PC-9 (cell line): ENCODE measurements at regions not wholly inside any gene's neighbourhood (a gene's known extent, or its start where the extent isn't known, plus 50 kb on each side); places are given as distances from the start of the nearest gene placed in this dataset.

Source experiments
- BruUV-seq: library from RNA; stranded (reverse); fragments of 400-500 nt; replicated peaks from 2 replicates; lab custom pipeline; 2021; lab: Mats Ljungman, UMichigan
- CTCF ChIA-PET: fragments of 300-600 bp; sonication (Branson Sonifier 250); formaldehyde crosslinking; loops from one replicate; lab custom pipeline; 2022; ENCODE audit warnings: antibody characterized with exemption; lab: Charles Lee
- POLR2A ChIA-PET: fragments of 300-600 bp; sonication (Branson Sonifier 250); formaldehyde crosslinking; loops from one replicate; lab custom pipeline; 2022; ENCODE audit warnings: antibody characterized with exemption; ENCODE audit not compliant: unreplicated experiment; lab: Charles Lee
- DNase-seq, 2 experiments: peaks; one replicate each; pipeline versions ENCODE4 v3.0.0 to v3.0.0-alpha.2; 2015 to 2022; ENCODE audit warnings: mixed read lengths in 1 of 2
- H2AFZ ChIP-seq: fragments of 200-600 bp; sonication (generic); 2 replicates; pipeline ENCODE4 v1.8.1; 2017; ENCODE audit warnings: antibody characterized with exemption
- H3F3A ChIP-seq: fragments of 200-600 bp; sonication (generic); 2 replicates; pipeline ENCODE4 v1.8.1; 2017; ENCODE audit warnings: antibody characterized with exemption, mild to moderate bottlenecking, low read depth; ENCODE audit not compliant: insufficient read depth
- H3K27ac ChIP-seq: fragments of 200-600 bp; sonication (generic); 2 replicates; pipeline ENCODE4 v1.6.1; 2016; ENCODE audit warnings: mixed run types
- H3K27me3 ChIP-seq: fragments of 200-600 bp; sonication (generic); 2 replicates; pipeline ENCODE4 v1.6.1; 2016; ENCODE audit warnings: low read depth, mixed run types; ENCODE audit not compliant: insufficient read depth
- H3K36me3 ChIP-seq: fragments of 200-600 bp; sonication (generic); 2 replicates; pipeline ENCODE4 v1.6.1; 2016; ENCODE audit warnings: low read depth, mixed run types
- H3K4me1 ChIP-seq: fragments of 200-600 bp; sonication (generic); replicated peaks from 2 replicates; pipeline ENCODE4 v1.6.1; 2016; ENCODE audit warnings: mixed run types; ENCODE audit not compliant: insufficient read depth
- H3K4me2 ChIP-seq: fragments of 200-600 bp; sonication (generic); 2 replicates; pipeline ENCODE4 v1.6.1; 2017; ENCODE audit warnings: mixed run types
- H3K4me3 ChIP-seq: fragments of 200-600 bp; sonication (generic); 2 replicates; pipeline ENCODE4 v1.6.1; 2016; ENCODE audit warnings: mixed run types
- H3K79me2 ChIP-seq: fragments of 200-600 bp; sonication (generic); 2 replicates; pipeline ENCODE4 v1.6.1; 2017; ENCODE audit warnings: low read depth, mixed run types
- H3K9me2 ChIP-seq: fragments of 200-600 bp; sonication (generic); 2 replicates; pipeline ENCODE4 v1.8.1; 2017; ENCODE audit warnings: mild to moderate bottlenecking; ENCODE audit not compliant: insufficient read depth
- H3K9me3 ChIP-seq: fragments of 200-600 bp; sonication (generic); 2 replicates; pipeline ENCODE4 v1.8.1; 2016; ENCODE audit warnings: low read depth; ENCODE audit not compliant: insufficient read depth
- H4K20me1 ChIP-seq: fragments of 200-600 bp; sonication (generic); 2 replicates; pipeline ENCODE4 v1.8.1; 2017; ENCODE audit not compliant: insufficient read depth
- CTCF ChIP-seq: fragments of 200-600 bp; sonication (generic); conservative IDR thresholded peaks from 2 replicates; pipeline ENCODE4 v1.6.1; 2017; ENCODE audit warnings: mixed run types, antibody characterized with exemption, mild to moderate bottlenecking, moderate library complexity
- EZH2 ChIP-seq: fragments of 200-600 bp; sonication (generic); IDR thresholded peaks from 2 replicates; pipeline ENCODE4 v1.8.0; 2017; ENCODE audit warnings: antibody characterized with exemption, low read depth
- intact Hi-C: fragments of 100-400 bp; cut with micrococcal nuclease; formaldehyde crosslinking; loops from one replicate; pipeline ENCODE4 v1.10.0; 2022; ENCODE audit not compliant: unreplicated experiment

- CTCF ChIA-PET, result interaction anchor here (0.6 kb wide), 1 partner anchor 1799 kb away, joined by 8 read pairs; no protein-coding TSS in a partner anchor
Observed at GRCh38 chr20:46811224-46812084, 83.2 kb upstream of the EYA2 start.

GRCh38 chr20:46814366-46815232 is 80.0 kb upstream of the EYA2 start:
- peak overlapping the region; percentile 31; the same call in 1 of the 2 replicates for H3K4me3 ChIP-seq
- H3K9me3 ChIP-seq, result no peaks in the 10 kb centered on the region
- H3K27me3 ChIP-seq, result no peaks in the 10 kb centered on the region
- H3K36me3 ChIP-seq, result no peaks in the 10 kb centered on the region
- H3K4me2 ChIP-seq, result peak overlapping the region; percentile 77
- H3K79me2 ChIP-seq, result no peaks in the 10 kb centered on the region
- peak; percentile 83 to 97 for DNase-seq
- BruUV-seq, result no TSS peak
- ChIA-PET POLR2A (no interaction called here), CTCF (interaction anchor here (0.6 to 0.7 kb wide), 3 partner anchors 46 to 65 kb away, joined by 3 to 5 read pairs (median 4); no protein-coding TSS in a partner anchor)
- no peak for TF ChIP-seq CTCF
- TF ChIP-seq EZH2, result no peak
- no peaks in the 10 kb centered on the region for H4K20me1 ChIP-seq
- H3K27ac ChIP-seq, result peak overlapping the region; percentile 69
- peaks cover 34% of the 10 kb centered on the region for H3F3A ChIP-seq
- H3K4me1 ChIP-seq, result peaks cover 31% of the 10 kb centered on the region
- intact Hi-C loops, result loop anchor here (1.0 to 10.0 kb wide), 2 partner anchors 14 to 330 kb away; no protein-coding TSS in a partner anchor
- H3K9me2 ChIP-seq, result no peaks in the 10 kb centered on the region
- no peak overlapping the region for H2AFZ ChIP-seq

More at GRCh38 chr20:46811224-46812084, 83.2 kb upstream of the EYA2 start:
- no peaks in the 10 kb centered on the region for H3K36me3 ChIP-seq
- H3K9me3 ChIP-seq, result no peaks in the 10 kb centered on the region
- TF ChIP-seq CTCF, result no peak
- TF ChIP-seq EZH2, result no peak
- H2AFZ ChIP-seq, result no peak overlapping the region
- H3F3A ChIP-seq, result peaks cover 34% of the 10 kb centered on the region
- H3K27me3 ChIP-seq, result no peaks in the 10 kb centered on the region
- H3K4me1 ChIP-seq, result peaks cover 34% of the 10 kb centered on the region
- H3K27ac ChIP-seq, result no peak overlapping the region
- no peak overlapping the region for H3K4me2 ChIP-seq
- no peaks in the 10 kb centered on the region for H3K9me2 ChIP-seq
- no peaks in the 10 kb centered on the region for H3K79me2 ChIP-seq
- intact Hi-C loops, result loop anchor here (10.0 kb wide), 1 partner anchor 333 kb away; no protein-coding TSS in a partner anchor
- H4K20me1 ChIP-seq, result no peaks in the 10 kb centered on the region
- BruUV-seq, result no TSS peak
- no peak overlapping the region for H3K4me3 ChIP-seq
- POLR2A ChIA-PET, result no interaction called here
- no peak for DNase-seq

GRCh38 chr20:46816097-46816496 is 78.5 kb upstream of the EYA2 start:
- no peaks in the 10 kb centered on the region for H3K9me2 ChIP-seq
- no peak for TF ChIP-seq CTCF
- TF ChIP-seq EZH2, result no peak
- peaks cover 31% of the 10 kb centered on the region for H3K4me1 ChIP-seq
- H2AFZ ChIP-seq, result no peak overlapping the region
- H3K36me3 ChIP-seq, result no peaks in the 10 kb centered on the region
- no peaks in the 10 kb centered on the region for H3K79me2 ChIP-seq
- H3K4me3 ChIP-seq, result no peak overlapping the region
- CTCF ChIA-PET, result no interaction called here
- intact Hi-C loops, result loop anchor here (10.0 kb wide), 1 partner anchor 329 kb away; no protein-coding TSS in a partner anchor
- peak overlapping the region; percentile 77; the same call in 1 of the 2 replicates for H3K4me2 ChIP-seq
- H4K20me1 ChIP-seq, result no peaks in the 10 kb centered on the region
- no peaks in the 10 kb centered on the region for H3K27me3 ChIP-seq
- POLR2A ChIA-PET, result no interaction called here
- no TSS peak for BruUV-seq
- no peak for DNase-seq
- peaks cover 34% of the 10 kb centered on the region for H3F3A ChIP-seq
- H3K27ac ChIP-seq, result no peak overlapping the region
- H3K9me3 ChIP-seq, result no peaks in the 10 kb centered on the region
